ENCODE measurements at regions not wholly inside any gene's neighbourhood (a gene's known extent, or its start where the extent isn't known, plus 50 kb on each side); places are given as distances from the start of the nearest gene placed in this dataset.

DNA sequence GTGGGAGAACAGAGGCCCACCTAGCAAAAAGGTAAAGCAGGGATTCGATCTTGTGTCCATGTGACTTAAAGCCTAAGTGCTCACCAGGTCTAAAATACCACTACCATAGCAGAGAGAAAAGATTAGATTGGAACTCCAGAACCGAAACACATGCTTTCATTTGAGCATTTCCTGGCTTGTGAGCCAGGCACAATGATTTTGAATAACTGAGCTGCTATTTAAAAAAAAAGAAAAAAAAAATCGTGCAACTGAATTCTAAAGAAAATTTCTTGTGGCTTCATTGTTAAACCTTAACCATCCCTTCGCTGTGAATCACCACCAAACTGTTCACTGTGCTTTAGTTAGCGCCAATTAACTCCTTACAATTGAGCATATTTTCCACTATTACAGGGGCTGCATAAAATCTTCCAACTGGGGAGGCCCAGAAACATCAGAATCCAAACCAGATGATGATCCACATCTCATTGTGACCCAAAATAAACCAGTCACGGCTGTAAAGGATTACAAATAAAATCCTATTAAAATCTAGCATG, 366.4 kb upstream of the ERCC4 start:
- no peaks in the 10 kb centered on the region for H3K9me3 ChIP-seq
- TF ChIP-seq POLR2A (IDR thresholded peaks at IDR 0.05) (no peak), POLR2AphosphoS5 (IDR thresholded peaks at IDR 0.05) (no peak), EP300 (IDR thresholded peaks at IDR 0.05) (no peak)
- TF ChIP-seq, protein P1, sequence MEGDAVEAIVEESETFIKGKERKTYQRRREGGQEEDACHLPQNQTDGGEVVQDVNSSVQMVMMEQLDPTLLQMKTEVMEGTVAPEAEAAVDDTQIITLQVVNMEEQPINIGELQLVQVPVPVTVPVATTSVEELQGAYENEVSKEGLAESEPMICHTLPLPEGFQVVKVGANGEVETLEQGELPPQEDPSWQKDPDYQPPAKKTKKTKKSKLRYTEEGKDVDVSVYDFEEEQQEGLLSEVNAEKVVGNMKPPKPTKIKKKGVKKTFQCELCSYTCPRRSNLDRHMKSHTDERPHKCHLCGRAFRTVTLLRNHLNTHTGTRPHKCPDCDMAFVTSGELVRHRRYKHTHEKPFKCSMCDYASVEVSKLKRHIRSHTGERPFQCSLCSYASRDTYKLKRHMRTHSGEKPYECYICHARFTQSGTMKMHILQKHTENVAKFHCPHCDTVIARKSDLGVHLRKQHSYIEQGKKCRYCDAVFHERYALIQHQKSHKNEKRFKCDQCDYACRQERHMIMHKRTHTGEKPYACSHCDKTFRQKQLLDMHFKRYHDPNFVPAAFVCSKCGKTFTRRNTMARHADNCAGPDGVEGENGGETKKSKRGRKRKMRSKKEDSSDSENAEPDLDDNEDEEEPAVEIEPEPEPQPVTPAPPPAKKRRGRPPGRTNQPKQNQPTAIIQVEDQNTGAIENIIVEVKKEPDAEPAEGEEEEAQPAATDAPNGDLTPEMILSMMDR (IDR thresholded peaks at IDR 0.05) = no peak
- H3K36me3 ChIP-seq = no peaks in the 10 kb centered on the region
- no peak overlapping the region for H3K27ac ChIP-seq
- no peaks in the 10 kb centered on the region for H3K4me1 ChIP-seq
- intact Hi-C loops (cut with DNase I; ENCODE audit: low total_unique reads) = no loop called here
- H3K27me3 ChIP-seq = peaks cover 0 to 12% (median 0%) of the 10 kb centered on the region in 3 donors
- H3K4me3 ChIP-seq = no peak overlapping the region
- DNase-seq = no peak
- 67 to 80% (median 75%) methylated on average over 6 of the region's 6 CpGs for WGBS, 5 donors

DNA sequence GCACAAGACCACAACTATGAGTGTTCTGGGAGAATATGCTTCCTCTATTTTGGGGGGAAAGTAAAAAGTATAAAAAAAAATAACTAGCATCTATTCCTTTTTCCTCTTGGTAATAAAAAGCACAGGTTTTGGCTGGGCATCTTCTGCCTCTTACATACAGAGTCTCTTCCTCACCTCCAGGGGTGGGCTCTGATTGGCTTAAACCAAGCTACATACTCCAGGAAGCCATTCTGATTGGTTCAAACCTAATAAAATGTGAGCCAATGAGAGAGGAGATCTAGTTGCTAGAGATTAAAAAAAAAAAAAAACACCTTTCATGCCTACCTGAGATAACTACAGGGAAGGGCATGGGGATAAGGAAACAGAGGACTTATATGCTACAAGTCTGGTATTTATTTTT, 365.9 kb upstream of the ERCC4 start:
- no peak for DNase-seq
- Histone ChIP-seq H3K4me1 (no peaks in the 10 kb centered on the region), H3K9me3 (no peaks in the 10 kb centered on the region), H3K27ac (no peak overlapping the region), H3K27me3 (peaks cover 0 to 12% (median 0%) of the 10 kb centered on the region in 3 donors), H3K4me3 (no peak overlapping the region), H3K36me3 (no peaks in the 10 kb centered on the region)
- TF ChIP-seq POLR2AphosphoS5 (IDR thresholded peaks at IDR 0.05) (no peak), EP300 (IDR thresholded peaks at IDR 0.05) (no peak), POLR2A (IDR thresholded peaks at IDR 0.05) (no peak)
- TF ChIP-seq, protein P1 (IDR thresholded peaks at IDR 0.05) = no peak
- intact Hi-C loops (cut with DNase I; ENCODE audit: low total_unique reads) = no loop called here

DNA sequence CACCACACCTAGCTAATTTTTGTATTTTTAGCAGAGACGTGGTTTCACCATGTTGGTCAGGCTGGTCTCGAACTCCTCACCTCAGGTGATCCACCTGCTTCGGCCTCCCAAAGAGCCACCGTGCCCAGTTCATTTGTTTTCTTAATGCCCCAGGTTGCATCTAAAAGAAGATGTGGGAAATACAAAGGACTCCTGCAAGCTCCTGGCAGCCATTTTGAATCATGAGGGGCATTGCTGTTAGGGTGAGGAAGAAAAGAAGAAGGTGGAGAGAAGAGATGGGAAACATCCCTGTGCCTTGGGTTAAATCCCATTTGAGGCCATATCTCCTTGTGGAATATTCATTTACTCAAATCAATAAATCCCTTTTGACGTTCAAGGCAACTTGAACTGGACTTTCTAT, 365.3 kb upstream of the ERCC4 start:
- no peak for TF ChIP-seq POLR2AphosphoS5 (IDR thresholded peaks at IDR 0.05)
- TF ChIP-seq EP300 (IDR thresholded peaks at IDR 0.05) = no peak
- no peak for TF ChIP-seq POLR2A (IDR thresholded peaks at IDR 0.05)
- no peaks in the 10 kb centered on the region for H3K4me1 ChIP-seq
- 82 to 90% (median 88%) methylated on average over 5 of the region's 5 CpGs for WGBS, 5 donors
- intact Hi-C loops (cut with DNase I; ENCODE audit: low total_unique reads) = no loop called here
- no peaks in the 10 kb centered on the region for H3K9me3 ChIP-seq
- peaks cover 0 to 12% (median 0%) of the 10 kb centered on the region in 3 donors for H3K27me3 ChIP-seq
- no peak overlapping the region for H3K4me3 ChIP-seq
- no peaks in the 10 kb centered on the region for H3K36me3 ChIP-seq
- no peak overlapping the region for H3K27ac ChIP-seq
- no peak for DNase-seq

DNA sequence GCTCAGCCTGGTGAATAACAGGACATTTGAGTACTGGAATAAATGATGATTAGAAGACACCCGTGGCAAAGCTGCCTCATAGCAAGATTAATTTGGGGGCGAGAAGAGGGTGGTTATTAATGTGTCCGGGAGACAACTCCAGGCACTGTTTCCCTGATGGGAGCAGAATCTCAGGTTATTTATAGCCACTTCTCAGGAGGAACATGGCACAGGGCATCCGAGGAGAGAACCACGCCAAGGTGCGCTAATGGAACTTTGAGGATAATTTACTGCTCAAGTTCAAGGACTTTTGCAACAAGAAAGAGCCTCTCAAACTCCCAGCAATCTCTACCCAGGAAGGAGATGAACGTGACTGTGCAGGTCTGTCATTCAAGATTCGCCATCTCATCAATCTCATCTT, 362.5 kb upstream of the ERCC4 start:
- no peak for TF ChIP-seq POLR2A (IDR thresholded peaks at IDR 0.05)
- TF ChIP-seq, protein P1 (IDR thresholded peaks at IDR 0.05) = no peak
- no peak for TF ChIP-seq EP300 (IDR thresholded peaks at IDR 0.05)
- no peak for TF ChIP-seq POLR2AphosphoS5 (IDR thresholded peaks at IDR 0.05)
- Histone ChIP-seq H3K27me3 (peaks cover 0 to 15% (median 0%) of the 10 kb centered on the region in 3 donors), H3K4me1 (no peaks in the 10 kb centered on the region), H3K4me3 (no peak overlapping the region), H3K36me3 (no peaks in the 10 kb centered on the region), H3K9me3 (no peaks in the 10 kb centered on the region), H3K27ac (no peak overlapping the region)
- no peak for DNase-seq
- 62 to 83% (median 78%) methylated on average over 8 of the region's 8 CpGs for WGBS, 5 donors
- intact Hi-C loops (cut with DNase I; ENCODE audit: low total_unique reads) = no loop called here

DNA sequence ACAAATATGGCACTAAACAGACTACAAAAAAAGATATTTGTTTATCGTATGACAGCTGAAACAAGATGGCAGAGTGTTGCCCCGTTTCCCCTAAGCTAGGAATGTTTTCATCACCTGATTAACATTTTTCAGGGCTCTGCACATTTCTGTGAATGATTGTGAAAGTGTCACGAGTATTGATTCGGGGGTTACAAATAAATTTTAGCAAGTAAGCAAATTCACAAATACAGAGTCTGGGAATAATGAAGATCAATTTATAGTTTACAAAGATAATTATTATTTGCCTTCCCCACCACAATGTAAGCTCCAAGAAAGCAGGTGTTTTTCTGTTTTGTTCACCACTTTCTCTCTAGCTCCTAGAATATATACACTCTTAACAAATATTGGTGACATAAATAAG, 361.2 kb upstream of the ERCC4 start:
- Histone ChIP-seq H3K4me1 (no peaks in the 10 kb centered on the region), H3K9me3 (no peaks in the 10 kb centered on the region), H3K27ac (no peak overlapping the region), H3K4me3 (no peak overlapping the region), H3K36me3 (no peaks in the 10 kb centered on the region), H3K27me3 (peaks cover 0 to 15% (median 0%) of the 10 kb centered on the region in 3 donors)
- intact Hi-C loops (cut with DNase I; ENCODE audit: low total_unique reads) = no loop called here
- WGBS, 5 donors = 62 to 72% (median 71%) methylated on average over 4 of the region's 4 CpGs
- DNase-seq = no peak
- TF ChIP-seq POLR2A (IDR thresholded peaks at IDR 0.05) (no peak), EP300 (IDR thresholded peaks at IDR 0.05) (no peak), POLR2AphosphoS5 (IDR thresholded peaks at IDR 0.05) (no peak)
- TF ChIP-seq, protein P1 (IDR thresholded peaks at IDR 0.05) = no peak

All from stomach (tissue), 8 donors.